HTR-8/SVneo (cell line): ENCODE measurements at regions not wholly inside any gene's neighbourhood (a gene's known extent, or its start where the extent isn't known, plus 50 kb on each side); places are given as distances from the start of the nearest gene placed in this dataset.

ENCODE experiments used
- DNase-seq: peaks from one replicate; pipeline ENCODE4 v3.0.0; 2011; ENCODE audit warnings: low spot score, mixed read lengths; ENCODE audit not compliant: insufficient read length
- FAIRE-seq: peaks from 2 replicates; lab custom pipeline; 2011; peaks lifted over from hg19 to GRCh38; lab: Jason Lieb, UNC

DNA sequence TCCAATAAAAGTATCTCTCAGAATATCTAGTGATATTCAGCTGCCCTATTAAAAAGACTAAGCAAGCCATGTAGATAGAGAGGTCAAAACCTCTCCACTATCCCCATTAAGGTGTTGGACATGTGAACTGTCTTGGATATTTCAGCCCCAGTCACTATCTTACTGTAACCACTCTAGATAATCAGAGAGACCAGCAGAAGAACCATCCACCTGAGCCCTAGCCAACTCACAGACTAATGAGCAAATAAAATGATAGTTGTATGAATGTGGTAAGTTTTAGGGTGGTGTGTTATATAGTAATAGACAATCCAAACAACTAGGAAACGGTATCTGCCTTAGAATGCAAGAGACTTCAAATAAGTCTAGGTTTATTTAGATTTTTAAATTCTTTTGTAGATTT is 268.6 kb upstream of the KLF14 start:
- DNase-seq (no peak), FAIRE-seq (no peak)

DNA sequence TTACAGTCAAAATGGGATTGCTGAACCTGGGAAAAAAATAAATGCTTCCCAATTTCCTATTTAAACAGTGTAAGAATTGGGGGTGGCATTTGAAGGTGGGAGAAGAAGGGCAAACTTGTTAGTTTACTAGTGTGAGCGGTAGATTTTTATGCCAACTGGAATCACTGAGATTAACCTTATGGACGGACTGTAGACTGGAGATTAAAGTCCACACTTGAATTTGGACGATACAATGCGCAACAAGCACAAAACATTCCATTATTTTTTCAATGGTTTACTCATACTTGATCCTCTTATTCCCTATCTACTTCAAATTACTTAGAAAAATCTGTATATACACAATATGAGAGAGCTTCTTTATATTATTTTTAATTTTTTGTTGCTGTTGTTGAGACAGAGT is 269.6 kb upstream of the KLF14 start:
- FAIRE-seq: no peak
- DNase-seq: no peak

- FAIRE-seq: no peak
- DNase-seq: no peak
Measured at GRCh38 chr7:131004371-131004770, 270.4 kb upstream of the KLF14 start.

- no peak for FAIRE-seq
- peak; percentile 51 for DNase-seq
Measured at GRCh38 chr7:131007439-131008330, 273.7 kb upstream of the KLF14 start.

DNA sequence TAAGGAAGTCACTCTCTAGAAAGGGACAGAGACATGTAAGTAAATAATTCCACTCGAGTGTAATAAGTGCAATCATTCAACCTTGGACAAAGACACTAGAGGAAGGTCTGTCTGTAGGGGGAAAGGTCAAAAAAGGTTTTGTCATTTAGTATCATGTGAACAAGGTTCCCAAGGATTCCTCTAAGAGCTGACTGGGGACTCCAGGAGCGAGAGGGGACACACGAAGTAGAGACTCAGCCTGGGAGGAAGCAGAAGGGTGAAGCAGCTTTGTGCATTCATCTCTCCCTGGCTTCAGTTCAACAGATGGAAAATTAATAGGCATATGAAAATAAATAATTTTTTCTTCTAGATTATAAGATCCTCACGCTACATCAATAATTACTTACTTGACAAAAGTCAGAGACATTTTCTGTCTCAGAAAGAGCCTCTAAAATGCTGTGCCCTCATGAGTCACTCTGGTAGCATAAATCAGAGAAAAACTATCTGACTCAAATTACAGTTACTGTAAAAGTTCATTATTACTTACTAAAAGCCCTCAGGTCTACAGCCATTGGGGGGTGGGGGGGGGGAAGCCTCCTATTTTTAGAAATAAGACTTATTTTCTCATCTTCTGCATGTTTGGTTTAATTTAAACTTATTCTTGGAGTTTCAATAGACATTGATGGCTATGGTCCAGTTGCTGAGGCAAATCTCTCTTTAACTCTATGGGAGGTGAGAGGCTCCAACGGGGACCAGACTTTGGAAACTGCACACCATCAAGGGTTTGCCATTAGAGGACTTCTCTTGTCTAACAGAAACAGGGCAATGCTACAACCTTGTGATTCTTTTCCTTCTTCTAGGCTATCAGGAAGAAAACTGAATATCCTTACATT is 275.1 kb upstream of the KLF14 start:
- FAIRE-seq: no peak

GRCh38 chr7:131010029-131010716 is 276.2 kb upstream of the KLF14 start:
- FAIRE-seq: no peak
- DNase-seq: no peak

More for the DNA sequence above, 275.1 kb upstream of the KLF14 start:
- DNase-seq: no peak

DNA sequence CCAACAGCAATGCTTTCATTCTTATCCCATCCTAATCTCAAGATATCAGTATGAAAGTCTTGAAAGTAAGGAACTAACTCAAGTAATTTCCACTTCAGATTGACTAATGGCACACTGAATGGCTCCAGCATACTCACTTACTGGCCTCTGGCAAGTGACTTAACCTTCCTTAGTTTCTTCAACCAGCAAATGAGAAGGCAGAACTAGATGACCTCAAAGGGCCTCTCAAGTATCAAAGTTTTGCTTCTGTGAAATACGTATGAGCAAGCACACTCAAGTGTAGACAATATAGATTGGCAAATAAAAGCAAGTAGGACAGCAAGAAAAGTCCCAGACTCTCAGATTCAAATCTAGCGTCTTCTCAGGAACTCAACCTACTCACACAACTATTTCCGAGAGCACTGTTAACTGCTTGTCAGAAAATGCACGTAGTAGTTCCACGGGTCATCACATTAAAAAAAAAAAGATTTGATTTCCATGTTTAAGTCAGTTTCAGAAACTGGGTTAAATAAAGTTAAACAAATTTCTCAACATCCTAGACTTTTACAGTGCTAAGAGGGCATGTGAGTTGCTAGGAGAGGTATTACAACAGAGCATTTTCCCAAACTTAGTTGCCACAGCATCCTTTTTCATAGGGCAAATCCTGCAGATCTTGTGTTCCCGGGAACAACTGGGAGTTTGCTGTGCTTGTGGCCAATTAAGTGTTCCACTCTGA is 276.9 kb upstream of the KLF14 start:
- FAIRE-seq: no peak
- no peak for DNase-seq

GRCh38 chr7:131011432-131011742 is 277.4 kb upstream of the KLF14 start:
- DNase-seq: no peak
- FAIRE-seq: no peak

DNA sequence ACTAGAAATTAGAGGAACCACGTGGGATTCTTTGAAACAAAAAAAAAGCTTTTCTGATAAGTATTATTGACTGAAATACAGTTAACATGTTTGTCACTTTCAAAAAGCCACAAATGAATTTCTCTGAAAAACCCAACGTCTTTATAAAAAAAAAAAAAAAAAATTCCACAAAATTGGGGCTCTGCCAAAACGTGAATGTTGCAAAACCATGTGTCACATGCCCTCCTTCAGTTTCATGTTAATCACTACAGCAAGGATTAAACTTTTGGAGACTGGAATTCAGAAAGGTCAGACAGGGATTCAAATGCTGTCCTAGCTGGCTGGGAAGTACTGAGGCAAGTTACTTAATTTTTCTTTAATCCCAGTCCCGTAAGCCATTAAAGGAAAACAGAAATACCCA is 278.0 kb upstream of the KLF14 start:
- FAIRE-seq: no peak
- peak; percentile 85 for DNase-seq

GRCh38 chr7:131012477-131013031 is 278.5 kb upstream of the KLF14 start:
- DNase-seq (no peak), FAIRE-seq (no peak)

DNA sequence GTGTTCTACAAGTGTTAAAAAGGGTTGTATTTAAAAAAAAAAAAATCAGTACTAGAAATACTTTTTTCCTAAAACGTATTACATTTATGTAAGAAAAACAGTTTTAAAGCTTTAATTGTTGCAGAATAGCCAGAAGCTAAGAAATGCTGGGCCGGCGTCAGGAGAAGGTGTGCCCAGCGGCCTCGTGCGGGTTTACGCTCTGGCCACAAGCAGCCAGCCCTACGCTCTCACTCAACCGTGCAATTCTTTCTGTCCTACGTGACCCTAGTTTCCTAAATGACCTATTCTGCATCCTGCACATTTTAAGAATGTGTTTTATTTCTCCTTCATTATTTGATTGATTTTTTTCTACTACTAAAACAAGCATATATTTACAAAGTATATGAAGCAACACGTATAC is 279.7 kb upstream of the KLF14 start:
- FAIRE-seq (no peak), DNase-seq (no peak)

DNA sequence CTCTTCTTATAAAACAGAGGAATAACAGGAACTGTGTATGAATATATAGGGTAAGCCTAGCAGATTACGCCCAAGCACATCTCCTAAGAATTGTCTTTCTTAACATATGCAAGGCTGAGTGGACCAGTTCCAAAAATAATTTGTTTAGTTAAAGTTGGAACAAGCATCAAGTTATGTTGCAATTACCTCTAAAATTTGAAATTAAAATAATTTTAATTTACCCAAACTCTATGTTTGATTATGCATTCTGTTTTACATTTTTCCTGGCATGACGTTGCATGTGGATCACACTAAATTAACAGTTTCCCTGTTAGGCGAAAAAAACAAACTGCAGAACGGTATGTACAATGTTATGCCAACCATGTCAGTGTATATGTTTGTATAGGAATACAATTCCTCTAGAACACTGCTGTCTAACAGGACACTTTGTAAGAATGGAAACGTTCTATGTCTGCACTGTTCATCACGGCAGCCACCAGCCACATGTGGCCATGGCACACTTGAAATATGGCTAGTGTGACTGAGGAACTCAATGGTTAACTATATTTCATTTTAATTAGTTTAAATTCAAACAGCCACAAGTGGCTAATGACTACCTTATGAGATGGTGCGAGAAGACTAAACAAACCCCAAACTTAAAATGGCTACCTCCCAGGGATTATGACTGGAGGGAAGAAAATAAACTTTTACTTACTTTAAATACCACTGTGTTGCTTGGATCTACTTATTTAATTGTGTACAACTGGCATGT is 281.1 kb upstream of the KLF14 start:
- FAIRE-seq (no peak), DNase-seq (no peak)

DNA sequence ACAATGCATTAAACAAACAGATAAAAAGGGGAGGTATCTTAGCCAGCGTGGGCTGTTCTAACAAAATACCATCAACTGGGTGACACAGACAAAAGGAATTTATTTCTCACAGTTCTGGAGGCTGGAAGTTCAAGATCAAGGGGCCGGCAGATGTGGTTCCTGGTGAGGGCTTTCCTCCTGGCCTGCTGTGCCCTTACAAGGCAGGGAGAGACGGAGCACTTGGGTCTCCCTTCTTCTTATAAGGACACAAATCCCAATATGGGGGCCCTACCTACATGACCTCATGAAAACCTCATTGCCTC is 281.6 kb upstream of the KLF14 start:
- no peak for FAIRE-seq

GRCh38 chr7:131016230-131016629 is 282.2 kb upstream of the KLF14 start:
- FAIRE-seq (no peak), DNase-seq (no peak)

More for the DNA sequence above, 281.6 kb upstream of the KLF14 start:
- no peak for DNase-seq

- no peak for FAIRE-seq
- no peak for DNase-seq
Measured at GRCh38 chr7:131019351-131019750, 285.3 kb upstream of the KLF14 start.

DNA sequence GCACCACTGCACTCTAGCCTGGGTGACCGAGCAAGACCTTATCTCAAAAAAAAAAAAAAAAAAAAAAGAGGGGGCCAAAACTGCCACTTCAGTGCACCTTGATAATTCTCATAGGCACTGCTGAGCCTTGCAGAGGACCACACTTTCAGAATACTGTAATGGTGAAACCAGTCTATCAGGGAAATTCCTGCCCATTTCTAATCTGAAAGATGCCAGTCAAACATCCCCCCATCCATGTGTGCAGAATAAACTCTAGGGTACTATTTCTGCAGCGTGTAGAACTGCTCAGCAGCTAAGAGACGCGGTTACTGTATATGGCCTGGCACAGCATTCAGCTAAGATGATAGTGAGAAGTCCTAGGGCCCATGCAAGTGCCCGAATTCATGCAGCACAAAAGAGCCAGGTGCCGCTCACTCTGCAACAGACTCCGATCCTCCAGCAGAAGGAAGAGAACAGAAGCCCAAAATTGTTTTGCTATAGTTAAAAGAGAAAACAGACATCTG is 286.8 kb upstream of the KLF14 start:
- FAIRE-seq (no peak), DNase-seq (no peak)

DNA sequence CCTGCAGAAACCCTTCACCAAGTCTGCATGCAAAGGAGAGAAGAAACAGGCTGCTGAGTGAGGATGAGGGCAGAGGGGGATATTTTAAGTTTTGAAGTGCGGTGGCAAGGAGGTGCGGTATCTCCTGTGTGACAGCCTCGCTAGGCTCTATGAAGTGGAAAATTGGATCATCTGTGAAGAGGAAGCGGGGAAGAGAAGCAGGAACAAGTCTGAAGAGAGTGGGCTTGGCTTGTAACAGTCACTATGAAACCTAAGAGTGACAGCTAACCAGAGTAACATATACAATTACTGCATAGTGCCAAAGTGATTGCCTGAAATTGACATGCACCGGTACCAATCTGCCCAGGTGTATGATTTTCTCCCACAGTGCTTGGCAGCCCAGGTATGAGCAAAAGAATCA is 287.5 kb upstream of the KLF14 start:
- no peak for FAIRE-seq
- DNase-seq: no peak

- DNase-seq (no peak), FAIRE-seq (no peak)
Measured at GRCh38 chr7:131021902-131022301, 287.9 kb upstream of the KLF14 start.

GRCh38 chr7:131026297-131027000 is 292.4 kb upstream of the KLF14 start:
- no peak for DNase-seq
- FAIRE-seq: no peak
